ENCODE measurements at regions not wholly inside any gene's neighbourhood (a gene's known extent, or its start where the extent isn't known, plus 50 kb on each side); places are given as distances from the start of the nearest gene placed in this dataset.

DNA sequence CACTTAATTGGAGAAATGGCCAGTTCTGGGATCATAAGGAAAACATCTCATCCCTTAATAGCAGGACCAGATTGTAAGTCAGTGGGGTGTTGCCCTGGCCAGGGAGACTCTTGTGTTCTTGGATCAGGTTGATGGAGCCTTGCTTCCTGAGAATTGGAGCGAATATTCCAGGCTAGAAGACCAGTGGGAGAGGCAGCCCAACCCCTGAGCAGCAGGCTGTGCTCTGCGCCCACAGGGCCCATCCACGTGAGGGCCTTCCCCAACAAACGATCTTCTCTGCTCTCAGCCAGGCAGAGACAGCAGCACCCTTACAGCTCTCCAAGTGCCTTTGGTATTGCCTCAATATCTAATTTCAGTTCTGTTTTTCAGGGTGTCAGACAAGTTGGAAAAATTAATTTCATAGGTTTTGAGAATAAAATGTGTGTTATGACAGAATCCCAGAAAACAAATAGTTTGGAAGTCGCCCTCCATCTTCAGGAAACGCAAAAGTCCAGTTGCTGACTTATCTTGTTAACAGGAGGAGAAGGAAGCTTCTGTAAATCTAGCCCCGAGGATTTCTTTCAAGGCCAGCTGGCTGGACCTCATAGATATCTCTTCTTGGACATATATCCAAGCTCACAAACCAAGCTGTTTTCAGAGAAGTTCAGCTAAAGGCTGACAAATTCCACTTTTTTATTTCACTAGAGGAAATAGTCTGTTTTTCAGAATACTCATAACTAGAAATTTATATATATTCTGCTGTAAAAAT, 105.5 kb downstream of the COPS8 start:
- Histone ChIP-seq H3K36me3 (ENCODE audit: control insufficient read depth, low read depth, low read length) (no peaks in the 10 kb centered on the region), H3K4me3 (ENCODE audit: low read length) (no peak overlapping the region), H3K27ac (ENCODE audit: low read length) (no peak overlapping the region), H3K9ac (ENCODE audit: low read length) (no peak overlapping the region), H3K9me3 (ENCODE audit: control insufficient read depth, low read depth, low read length) (no peaks in the 10 kb centered on the region), H3K4me1 (ENCODE audit: control insufficient read depth, low read depth, low read length) (no peaks in the 10 kb centered on the region), H3K27me3 (ENCODE audit: control insufficient read depth, insufficient read depth, low read length) (no peaks in the 10 kb centered on the region)

DNA sequence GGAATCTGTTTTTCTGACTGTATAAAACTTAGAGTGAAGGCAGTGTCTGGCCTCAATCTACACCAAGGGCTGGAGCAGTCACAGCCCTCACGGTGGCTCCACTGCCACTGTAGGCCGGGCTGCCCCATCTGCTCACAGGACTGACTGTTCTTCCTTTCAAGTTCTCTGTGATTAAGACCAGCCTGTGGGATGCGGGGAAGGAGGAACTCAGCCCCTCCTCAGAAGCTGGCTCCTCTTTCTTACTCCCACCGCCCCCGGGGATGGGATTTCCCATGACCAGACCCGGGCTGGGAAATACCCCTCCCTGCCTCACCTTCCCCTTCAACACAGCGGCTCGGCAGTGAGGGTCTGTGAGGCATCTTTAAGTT, 106.0 kb downstream of the COPS8 start:
- no peak overlapping the region for H3K9ac ChIP-seq (ENCODE audit: low read length)
- H3K27me3 ChIP-seq (ENCODE audit: control insufficient read depth, insufficient read depth, low read length): no peaks in the 10 kb centered on the region
- H3K4me3 ChIP-seq (ENCODE audit: low read length): no peak overlapping the region
- H3K9me3 ChIP-seq (ENCODE audit: control insufficient read depth, low read depth, low read length): no peaks in the 10 kb centered on the region
- H3K36me3 ChIP-seq (ENCODE audit: control insufficient read depth, low read depth, low read length): no peaks in the 10 kb centered on the region
- H3K27ac ChIP-seq (ENCODE audit: low read length): no peak overlapping the region
- no peaks in the 10 kb centered on the region for H3K4me1 ChIP-seq (ENCODE audit: control insufficient read depth, low read depth, low read length)

DNA sequence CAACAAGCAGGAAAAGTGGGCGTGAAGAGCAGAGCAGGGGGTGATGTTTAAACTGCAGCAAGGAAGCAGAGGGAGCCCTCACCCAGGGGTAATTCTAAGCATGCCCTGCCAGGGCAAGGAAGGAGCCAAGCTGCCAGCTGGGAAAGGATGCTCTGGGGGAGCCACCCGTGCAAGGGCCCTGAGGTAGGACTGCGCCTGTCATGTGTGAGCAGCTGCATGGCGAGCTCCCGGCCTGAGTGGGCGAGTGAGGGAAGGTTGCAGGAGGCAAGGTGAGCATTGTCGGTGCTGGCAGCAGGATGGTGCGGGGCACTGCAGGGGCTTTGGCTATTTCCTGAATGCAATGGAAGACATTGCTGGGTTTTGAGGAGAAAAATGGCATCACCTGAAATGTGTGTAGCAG, 107.2 kb downstream of the COPS8 start:
- Histone ChIP-seq H3K4me1 (ENCODE audit: control insufficient read depth, low read depth, low read length) (peaks cover 11% of the 10 kb centered on the region), H3K9me3 (ENCODE audit: control insufficient read depth, low read depth, low read length) (no peaks in the 10 kb centered on the region), H3K9ac (ENCODE audit: low read length) (no peak overlapping the region), H3K4me3 (ENCODE audit: low read length) (no peak overlapping the region), H3K27me3 (ENCODE audit: control insufficient read depth, insufficient read depth, low read length) (no peaks in the 10 kb centered on the region), H3K27ac (ENCODE audit: low read length) (no peak overlapping the region), H3K36me3 (ENCODE audit: control insufficient read depth, low read depth, low read length) (no peaks in the 10 kb centered on the region)

DNA sequence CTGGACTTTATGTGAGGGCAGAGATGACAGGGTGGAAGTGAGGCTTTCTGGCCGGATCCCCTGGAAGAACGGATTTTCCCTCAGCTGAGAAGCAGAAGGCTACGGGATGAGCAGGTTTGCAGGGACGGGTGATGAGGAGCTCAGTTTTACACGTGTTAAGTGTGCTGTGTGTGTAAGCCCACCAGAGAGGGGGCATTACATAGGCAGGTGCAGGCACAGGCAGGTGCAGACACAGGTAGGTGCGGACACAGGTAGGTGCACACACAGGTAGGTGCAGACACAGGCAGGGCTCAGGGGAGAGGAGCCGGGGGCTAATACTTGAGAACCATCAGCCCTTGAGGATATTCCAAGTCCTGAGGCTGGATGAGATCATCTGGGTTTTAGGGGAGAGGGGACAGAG, 107.7 kb downstream of the COPS8 start:
- no peaks in the 10 kb centered on the region for H3K27me3 ChIP-seq (ENCODE audit: control insufficient read depth, insufficient read depth, low read length)

DNA sequence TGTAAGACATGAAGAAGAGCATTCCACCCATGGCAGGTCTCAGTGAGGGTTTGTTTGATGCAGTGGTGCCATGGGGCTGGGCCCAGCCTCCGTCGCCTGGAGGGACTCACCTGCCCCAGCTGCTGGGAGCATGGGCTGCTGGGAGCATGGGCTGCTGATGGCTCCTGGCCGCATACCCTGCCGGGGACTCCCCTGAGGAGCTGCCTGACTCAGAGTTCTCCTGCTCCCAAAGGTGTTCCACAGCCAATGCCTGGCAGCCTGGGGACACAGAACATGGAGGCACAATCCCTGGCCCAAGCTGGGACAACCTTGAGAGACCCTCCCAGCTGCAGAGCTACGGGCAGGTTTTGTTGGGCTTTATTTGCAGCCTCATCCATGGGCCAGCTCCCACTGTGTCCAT, 108.4 kb downstream of the COPS8 start:
- no peak overlapping the region for H3K9ac ChIP-seq (ENCODE audit: low read length)
- H3K9me3 ChIP-seq (ENCODE audit: control insufficient read depth, low read depth, low read length): no peaks in the 10 kb centered on the region
- no peak overlapping the region for H3K27ac ChIP-seq (ENCODE audit: low read length)

More for the DNA sequence above, 107.7 kb downstream of the COPS8 start:
- H3K4me3 ChIP-seq (ENCODE audit: low read length): no peak overlapping the region
- H3K36me3 ChIP-seq (ENCODE audit: control insufficient read depth, low read depth, low read length): no peaks in the 10 kb centered on the region
- no peaks in the 10 kb centered on the region for H3K9me3 ChIP-seq (ENCODE audit: control insufficient read depth, low read depth, low read length)
- peaks cover 16% of the 10 kb centered on the region for H3K4me1 ChIP-seq (ENCODE audit: control insufficient read depth, low read depth, low read length)
- no peak overlapping the region for H3K9ac ChIP-seq (ENCODE audit: low read length)
- no peak overlapping the region for H3K27ac ChIP-seq (ENCODE audit: low read length)

DNA sequence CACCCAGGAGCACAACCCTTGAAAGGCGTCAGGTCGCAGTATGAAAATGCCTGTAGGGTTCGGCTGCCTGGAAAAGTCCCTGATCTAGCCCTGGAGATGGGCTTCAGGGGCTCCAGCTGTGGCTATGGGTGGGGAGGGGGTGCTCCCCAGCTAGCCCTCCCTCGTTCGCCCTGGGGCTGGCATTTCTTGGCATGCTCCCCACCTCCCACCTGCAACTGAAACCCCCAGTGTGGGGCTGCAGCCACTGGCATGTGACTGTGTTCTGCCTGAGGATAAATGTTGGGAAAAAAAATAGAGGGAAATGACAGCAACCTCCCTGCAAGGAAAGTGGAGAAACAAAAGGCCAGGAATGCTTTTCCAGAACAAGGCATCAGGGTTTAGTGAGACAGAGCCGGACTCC, 109.2 kb downstream of the COPS8 start:
- Histone ChIP-seq H3K27ac (ENCODE audit: low read length) (no peak overlapping the region), H3K4me3 (ENCODE audit: low read length) (no peak overlapping the region), H3K9me3 (ENCODE audit: control insufficient read depth, low read depth, low read length) (no peaks in the 10 kb centered on the region), H3K4me1 (ENCODE audit: control insufficient read depth, low read depth, low read length) (peaks cover 24% of the 10 kb centered on the region), H3K27me3 (ENCODE audit: control insufficient read depth, insufficient read depth, low read length) (no peaks in the 10 kb centered on the region), H3K36me3 (ENCODE audit: control insufficient read depth, low read depth, low read length) (no peaks in the 10 kb centered on the region), H3K9ac (ENCODE audit: low read length) (no peak overlapping the region)

More for the DNA sequence above, 108.4 kb downstream of the COPS8 start:
- Histone ChIP-seq H3K4me1 (ENCODE audit: control insufficient read depth, low read depth, low read length) (peaks cover 23% of the 10 kb centered on the region), H3K4me3 (ENCODE audit: low read length) (no peak overlapping the region), H3K27me3 (ENCODE audit: control insufficient read depth, insufficient read depth, low read length) (no peaks in the 10 kb centered on the region), H3K36me3 (ENCODE audit: control insufficient read depth, low read depth, low read length) (no peaks in the 10 kb centered on the region)

DNA sequence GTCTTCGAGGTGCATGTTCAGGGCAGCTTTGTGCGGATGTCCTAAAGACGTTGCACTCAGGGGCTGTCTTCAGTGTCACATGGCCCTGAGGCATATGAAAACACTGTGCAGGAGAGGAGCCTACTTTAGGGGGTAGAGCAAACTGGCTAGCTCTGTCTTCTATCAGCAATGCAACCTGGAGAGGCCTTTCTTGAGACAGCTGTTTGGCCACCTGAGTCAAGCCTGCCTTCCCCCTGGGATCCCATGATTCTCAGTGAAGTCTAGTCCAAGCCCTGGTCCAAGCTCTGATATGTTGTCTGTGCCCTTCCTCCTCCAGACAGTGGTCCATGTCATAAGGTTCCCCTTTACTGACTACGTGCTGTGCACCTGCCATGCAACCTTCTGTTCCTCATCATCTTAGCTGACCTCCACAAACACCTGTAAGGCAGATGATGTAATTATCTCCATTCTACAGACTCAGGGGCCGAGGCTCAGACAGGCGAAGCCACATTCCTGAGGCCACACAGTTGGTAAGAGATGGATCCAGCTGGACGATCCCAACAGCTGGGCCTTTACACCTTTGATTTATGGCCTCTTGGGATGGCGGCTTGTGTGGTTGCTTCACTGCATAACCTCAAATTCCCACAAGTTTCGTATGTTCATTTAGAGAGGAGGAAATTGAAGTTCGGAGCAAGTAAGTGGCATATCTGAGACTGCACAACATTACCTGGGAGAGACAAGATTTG, 109.9 kb downstream of the COPS8 start:
- Histone ChIP-seq H3K36me3 (ENCODE audit: control insufficient read depth, low read depth, low read length) (no peaks in the 10 kb centered on the region), H3K4me1 (ENCODE audit: control insufficient read depth, low read depth, low read length) (peaks cover 24% of the 10 kb centered on the region), H3K27ac (ENCODE audit: low read length) (no peak overlapping the region), H3K9me3 (ENCODE audit: control insufficient read depth, low read depth, low read length) (no peaks in the 10 kb centered on the region), H3K9ac (ENCODE audit: low read length) (no peak overlapping the region), H3K4me3 (ENCODE audit: low read length) (no peak overlapping the region), H3K27me3 (ENCODE audit: control insufficient read depth, insufficient read depth, low read length) (no peaks in the 10 kb centered on the region)

DNA sequence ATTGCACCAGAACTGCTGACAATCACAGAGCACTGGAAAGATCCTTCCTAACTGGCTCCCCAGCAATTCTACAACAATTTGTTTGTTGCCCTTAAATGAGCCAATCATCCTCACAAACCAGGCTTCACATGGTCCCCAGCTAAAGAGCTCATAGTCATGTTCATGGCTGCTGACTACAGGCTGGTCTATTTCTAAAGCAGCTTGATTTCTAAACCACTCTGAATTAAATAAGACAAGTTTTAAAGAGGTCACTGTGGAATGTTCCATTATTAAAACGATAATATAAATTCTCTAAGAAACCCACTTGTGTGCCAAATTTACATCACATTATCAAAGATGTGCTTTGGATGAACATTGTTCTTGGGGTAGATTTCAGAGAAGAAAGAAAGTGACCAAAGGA, 110.7 kb downstream of the COPS8 start:
- peaks cover 24% of the 10 kb centered on the region for H3K4me1 ChIP-seq (ENCODE audit: control insufficient read depth, low read depth, low read length)
- H3K27me3 ChIP-seq (ENCODE audit: control insufficient read depth, insufficient read depth, low read length): no peaks in the 10 kb centered on the region
- no peak overlapping the region for H3K27ac ChIP-seq (ENCODE audit: low read length)
- no peaks in the 10 kb centered on the region for H3K36me3 ChIP-seq (ENCODE audit: control insufficient read depth, low read depth, low read length)
- H3K4me3 ChIP-seq (ENCODE audit: low read length): no peak overlapping the region
- no peak overlapping the region for H3K9ac ChIP-seq (ENCODE audit: low read length)
- no peaks in the 10 kb centered on the region for H3K9me3 ChIP-seq (ENCODE audit: control insufficient read depth, low read depth, low read length)

DNA sequence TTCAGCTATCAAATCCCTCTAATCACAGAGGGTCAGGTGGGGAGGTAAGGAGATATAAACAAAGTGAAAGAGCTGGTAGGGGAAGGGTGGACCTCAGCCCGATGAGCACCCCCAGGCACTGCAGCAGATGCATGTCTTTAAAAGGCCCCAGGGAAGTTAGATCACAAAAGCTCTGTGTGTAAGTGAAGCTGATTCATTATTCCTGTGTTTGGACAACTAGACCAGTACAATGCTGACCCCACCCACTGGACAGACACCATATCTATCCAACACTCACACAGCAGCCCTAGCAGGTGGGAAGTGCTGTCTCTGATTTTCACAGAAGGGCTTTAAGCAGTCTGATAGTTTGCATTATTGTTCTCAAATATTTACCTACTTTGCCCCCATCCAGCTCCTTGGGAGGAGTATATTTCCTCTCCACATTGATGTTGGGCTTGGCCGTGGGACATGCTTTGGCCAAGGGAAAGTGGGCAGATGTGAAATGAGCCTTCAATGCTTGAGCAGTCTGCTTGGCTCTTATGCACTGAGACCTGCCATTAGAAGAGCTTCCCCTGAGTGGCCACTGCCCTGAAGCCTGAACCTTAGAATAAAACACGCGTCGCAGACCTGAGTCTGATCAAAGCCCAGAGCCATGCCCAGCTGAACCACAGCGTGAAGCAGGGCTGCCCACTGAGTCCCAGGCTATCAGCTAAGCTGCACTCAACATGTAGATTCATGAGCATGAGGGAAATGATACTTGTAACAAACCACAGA, 111.4 kb downstream of the COPS8 start:
- Histone ChIP-seq H3K9me3 (ENCODE audit: control insufficient read depth, low read depth, low read length) (no peaks in the 10 kb centered on the region), H3K27me3 (ENCODE audit: control insufficient read depth, insufficient read depth, low read length) (no peaks in the 10 kb centered on the region), H3K4me1 (ENCODE audit: control insufficient read depth, low read depth, low read length) (peaks cover 24% of the 10 kb centered on the region), H3K9ac (ENCODE audit: low read length) (no peak overlapping the region), H3K27ac (ENCODE audit: low read length) (no peak overlapping the region), H3K4me3 (ENCODE audit: low read length) (no peak overlapping the region), H3K36me3 (ENCODE audit: control insufficient read depth, low read depth, low read length) (no peaks in the 10 kb centered on the region)

DNA sequence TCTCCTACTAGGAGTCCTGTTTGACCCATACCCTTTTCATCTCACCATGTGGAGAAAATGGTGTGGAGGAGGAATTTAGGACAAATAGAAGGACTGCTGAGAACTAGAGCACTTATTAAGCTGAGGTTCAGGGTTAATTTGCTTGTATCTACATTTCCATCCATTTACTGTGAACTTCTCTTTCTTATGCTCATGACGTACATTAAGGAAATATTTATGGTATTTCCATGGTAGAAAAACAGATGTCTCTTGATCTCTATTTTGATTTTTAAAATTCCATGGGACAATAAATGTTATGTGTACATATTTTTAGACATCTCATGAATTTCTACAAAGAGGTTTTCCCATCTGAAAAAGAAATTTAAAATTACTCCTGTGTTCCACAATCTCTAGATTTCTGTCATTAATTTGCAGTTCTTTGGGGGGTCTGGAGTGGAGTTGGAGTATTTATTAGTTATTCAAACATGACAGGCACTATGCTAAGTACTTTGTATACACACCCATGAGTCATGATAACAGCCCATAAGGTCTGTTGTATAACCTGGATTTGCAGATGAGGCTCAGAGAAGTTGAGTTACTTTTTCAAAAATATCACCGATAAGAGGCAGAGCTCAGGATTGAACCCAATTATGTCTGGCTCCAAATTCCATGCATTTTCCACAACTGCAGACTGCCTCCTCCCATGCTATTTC, 112.6 kb downstream of the COPS8 start:
- no peak overlapping the region for H3K4me3 ChIP-seq (ENCODE audit: low read length)
- no peaks in the 10 kb centered on the region for H3K27me3 ChIP-seq (ENCODE audit: control insufficient read depth, insufficient read depth, low read length)
- no peaks in the 10 kb centered on the region for H3K9me3 ChIP-seq (ENCODE audit: control insufficient read depth, low read depth, low read length)
- H3K9ac ChIP-seq (ENCODE audit: low read length): no peak overlapping the region
- H3K36me3 ChIP-seq (ENCODE audit: control insufficient read depth, low read depth, low read length): no peaks in the 10 kb centered on the region
- peaks cover 24% of the 10 kb centered on the region for H3K4me1 ChIP-seq (ENCODE audit: control insufficient read depth, low read depth, low read length)
- H3K27ac ChIP-seq (ENCODE audit: low read length): no peak overlapping the region

DNA sequence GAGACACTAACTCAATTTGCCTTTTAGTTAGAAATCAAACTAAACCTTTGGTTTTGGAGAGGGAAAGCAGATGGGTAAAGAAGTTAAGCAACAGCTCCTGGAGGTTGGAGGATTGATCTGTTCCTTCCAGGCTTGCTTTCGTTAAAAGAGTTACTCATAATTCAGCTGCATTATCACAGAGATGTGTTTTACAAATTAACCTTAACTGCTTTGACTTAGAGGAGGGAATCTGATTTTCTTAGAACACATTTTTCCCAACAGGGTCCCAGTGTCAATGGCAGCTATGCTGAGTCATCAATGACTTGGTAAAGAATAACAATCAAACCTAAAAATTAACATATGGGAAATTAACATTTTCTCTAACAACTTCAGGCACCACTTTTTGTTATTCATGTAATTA, 113.4 kb downstream of the COPS8 start:
- peak overlapping the region; percentile 16 for H3K27ac ChIP-seq (ENCODE audit: low read length)
- H3K9ac ChIP-seq (ENCODE audit: low read length): no peak overlapping the region
- no peaks in the 10 kb centered on the region for H3K9me3 ChIP-seq (ENCODE audit: control insufficient read depth, low read depth, low read length)
- no peaks in the 10 kb centered on the region for H3K36me3 ChIP-seq (ENCODE audit: control insufficient read depth, low read depth, low read length)
- peaks cover 24% of the 10 kb centered on the region for H3K4me1 ChIP-seq (ENCODE audit: control insufficient read depth, low read depth, low read length)
- H3K4me3 ChIP-seq (ENCODE audit: low read length): peak overlapping the region; percentile 9
- H3K27me3 ChIP-seq (ENCODE audit: control insufficient read depth, insufficient read depth, low read length): no peaks in the 10 kb centered on the region

All from iPS-18a (cell line).